Spleen (tissue), 7 donors: ENCODE measurements at regions not wholly inside any gene's neighbourhood (a gene's known extent, or its start where the extent isn't known, plus 50 kb on each side); places are given as distances from the start of the nearest gene placed in this dataset.

Source experiments
- CTCF ChIP-seq, 11 experiments: fragments of 200-600 bp in 7 of 11; fragments of 450-650 bp in 4 of 11; sonication (generic) in 4 of 11; IDR thresholded peaks in 8 of 11; conservative IDR thresholded peaks in 3 of 11; 1 replicate in 7 of 11; 2 replicates in 4 of 11; pipeline versions ENCODE4 v1.4.0 to v1.8.0; 2016 to 2021; ENCODE audit warnings: antibody characterized with exemption in 11 of 11, inconsistent platforms in 4 of 11, mild to moderate bottlenecking in 1 of 11
- POLR2A ChIP-seq, 3 donors: fragments of 450-650 bp; IDR thresholded peaks; one replicate each; pipeline ENCODE4 v1.5.1; 2017; ENCODE audit warnings: antibody characterized with exemption in 3 of 3, mild to moderate bottlenecking in 1 of 3
- POLR2AphosphoS5 ChIP-seq, 3 donors: sonication (generic); formaldehyde crosslinking; IDR thresholded peaks; one replicate each; pipeline ENCODE4 v1.5.1; 2017; ENCODE audit warnings: antibody characterized with exemption in 3 of 3
- donor health status: DM: no; HTN: no; CAD: no; lungs with moderate emphysema.
- donor health status: DM: no; HTN: no; CAD: no.
- donor health status: DM: no; HTN: no; CAD: no.

- TF ChIP-seq CTCF (IDR thresholded peaks at IDR 0.05 in 8 of 11, conservative IDR thresholded peaks at IDR 0.05 in 3 of 11) (no peak), POLR2A (IDR thresholded peaks at IDR 0.05) (no peak), POLR2AphosphoS5 (IDR thresholded peaks at IDR 0.05) (no peak)
These were observed 608.1 kb downstream of the TENT5A start for GRCh38 chr6:81144346-81144745.
